Sigmoid colon (tissue), 6 donors: ENCODE measurements at regions not wholly inside any gene's neighbourhood (a gene's known extent, or its start where the extent isn't known, plus 50 kb on each side); places are given as distances from the start of the nearest gene placed in this dataset.

Experiments used
- DNase-seq: peaks from one replicate; pipeline ENCODE4 v3.0.0-alpha.2; 2019
- H3K27ac ChIP-seq, 4 donors: fragments of 200-600 bp; sonication (generic); one replicate each; pipeline ENCODE4 v1.5.1; 2016 to 2019; ENCODE audit warnings: mild to moderate bottlenecking in 1 of 4
- H3K27me3 ChIP-seq, 3 donors: fragments of 200-600 bp; sonication (generic); one replicate each; pipeline ENCODE4 v1.5.1; 2019; ENCODE audit warnings: mild to moderate bottlenecking in 1 of 3
- H3K36me3 ChIP-seq, 4 donors: fragments of 200-600 bp; sonication (generic); one replicate each; pipeline ENCODE4 v1.5.1; 2016 to 2019
- H3K4me1 ChIP-seq, 4 donors: fragments of 200-600 bp; sonication (generic); one replicate each; pipeline ENCODE4 v1.5.1; 2017 to 2019
- H3K4me3 ChIP-seq, 4 donors: fragments of 200-600 bp; sonication (generic); one replicate each; pipeline ENCODE4 v1.5.1; 2017 to 2019; ENCODE audit warnings: mild to moderate bottlenecking in 2 of 4, moderate library complexity in 1 of 4
- H3K9me3 ChIP-seq, 4 donors: fragments of 200-600 bp in 3 of 4; sonication (generic) in 3 of 4; one replicate each; pipeline versions ENCODE4 v1.5.1 to v1.6.1; 2013 to 2019
- CTCF ChIP-seq, 4 experiments: fragments of 450-650 bp in 3 of 4; fragments of 200-600 bp in 1 of 4; IDR thresholded peaks; one replicate each; pipeline ENCODE4 v1.5.1; 2016 to 2019; ENCODE audit warnings: antibody characterized with exemption in 4 of 4, mild to moderate bottlenecking in 3 of 4, moderate library complexity in 2 of 4
- EP300 ChIP-seq, 4 donors: sonication (generic); formaldehyde crosslinking; IDR thresholded peaks; one replicate each; pipeline ENCODE4 v1.6.1; 2017; ENCODE audit warnings: antibody characterized with exemption in 4 of 4
- POLR2A ChIP-seq, 2 donors: fragments of 450-650 bp; IDR thresholded peaks; one replicate each; pipeline ENCODE4 v1.6.1; 2016; ENCODE audit warnings: antibody characterized with exemption in 2 of 2, mild to moderate bottlenecking in 2 of 2, moderate library complexity in 2 of 2
- POLR2AphosphoS5 ChIP-seq, 4 donors: sonication (generic); formaldehyde crosslinking; IDR thresholded peaks; one replicate each; pipeline ENCODE4 v1.6.1; 2017; ENCODE audit warnings: antibody characterized with exemption in 4 of 4
- WGBS, 2 donors: extraction: QIAGEN DNeasy Blood & Tissue Kit; methylation state at CpG; one replicate each; pipeline ENCODE4 v1.1.7; 2013; 5-methylcytosine and 5-hydroxymethylcytosine counted together
- intact Hi-C: fragments of 100-400 bp; cut with DNase I; formaldehyde crosslinking; loops from one replicate; pipeline ENCODE4 v1.15.1; 2023
- donor health status: healthy with polysubstance abuse.
- donor health status: healthy.

GRCh38 chr15:93324186-93324975, 235.4 kb upstream of the RGMA start:
- Histone ChIP-seq H3K27me3 (no peaks in the 10 kb centered on the region), H3K9me3 (no peaks in the 10 kb centered on the region), H3K27ac (no peak overlapping the region), H3K4me1 (peaks cover 0 to 5% (median 2%) of the 10 kb centered on the region in 4 donors), H3K4me3 (no peak overlapping the region), H3K36me3 (no peaks in the 10 kb centered on the region)
- no peak for DNase-seq
- 85 to 88% methylated on average over 5 of the region's 5 CpGs for WGBS, 2 donors
- TF ChIP-seq EP300 (IDR thresholded peaks at IDR 0.05), result no peak
- TF ChIP-seq POLR2AphosphoS5 (IDR thresholded peaks at IDR 0.05), result no peak
- no peak for TF ChIP-seq CTCF (IDR thresholded peaks at IDR 0.05)
- TF ChIP-seq POLR2A (IDR thresholded peaks at IDR 0.05), result no peak
- intact Hi-C loops, result no loop called here

GRCh38 chr15:93321881-93322282, 232.9 kb upstream of the RGMA start:
- peaks cover 0 to 5% (median 2%) of the 10 kb centered on the region in 4 donors for H3K4me1 ChIP-seq
- no peak overlapping the region for H3K27ac ChIP-seq
- DNase-seq, result no peak
- intact Hi-C loops, result no loop called here
- H3K4me3 ChIP-seq, result no peak overlapping the region
- H3K27me3 ChIP-seq, result no peaks in the 10 kb centered on the region
- 42 to 72% methylated on average over 9 of the region's 9 CpGs for WGBS, 2 donors
- no peak for TF ChIP-seq CTCF (IDR thresholded peaks at IDR 0.05)
- no peaks in the 10 kb centered on the region for H3K9me3 ChIP-seq
- no peaks in the 10 kb centered on the region for H3K36me3 ChIP-seq

GRCh38 chr15:93319121-93319814, 230.3 kb upstream of the RGMA start:
- no peaks in the 10 kb centered on the region for H3K27me3 ChIP-seq
- no peak overlapping the region for H3K27ac ChIP-seq
- intact Hi-C loops, result no loop called here
- WGBS, 2 donors, result 85 to 91% methylated on average over 19 of the region's 19 CpGs
- DNase-seq, result no peak
- peaks cover 0 to 5% (median 2%) of the 10 kb centered on the region in 4 donors for H3K4me1 ChIP-seq
- no peak overlapping the region for H3K4me3 ChIP-seq
- H3K9me3 ChIP-seq, result no peaks in the 10 kb centered on the region
- H3K36me3 ChIP-seq, result no peaks in the 10 kb centered on the region
- no peak for TF ChIP-seq POLR2AphosphoS5 (IDR thresholded peaks at IDR 0.05)
- TF ChIP-seq EP300 (IDR thresholded peaks at IDR 0.05), result no peak
- TF ChIP-seq CTCF (IDR thresholded peaks at IDR 0.05), result no peak
- no peak for TF ChIP-seq POLR2A (IDR thresholded peaks at IDR 0.05)

GRCh38 chr15:93317772-93318171, 228.8 kb upstream of the RGMA start:
- H3K4me1 ChIP-seq, result peaks cover 0 to 5% (median 2%) of the 10 kb centered on the region in 4 donors
- H3K4me3 ChIP-seq, result no peak overlapping the region
- intact Hi-C loops, result no loop called here
- no peaks in the 10 kb centered on the region for H3K36me3 ChIP-seq
- no peak overlapping the region for H3K27ac ChIP-seq
- DNase-seq, result no peak
- H3K27me3 ChIP-seq, result no peaks in the 10 kb centered on the region
- H3K9me3 ChIP-seq, result no peaks in the 10 kb centered on the region
- TF ChIP-seq POLR2AphosphoS5 (IDR thresholded peaks at IDR 0.05), result no peak
- TF ChIP-seq CTCF (IDR thresholded peaks at IDR 0.05), result no peak
- TF ChIP-seq POLR2A (IDR thresholded peaks at IDR 0.05), result no peak
- TF ChIP-seq EP300 (IDR thresholded peaks at IDR 0.05), result no peak
- WGBS, 2 donors, result 91 to 95% methylated on average over 4 of the region's 4 CpGs
